Tibial nerve (tissue), 4 donors: ENCODE measurements at regions not wholly inside any gene's neighbourhood (a gene's known extent, or its start where the extent isn't known, plus 50 kb on each side); places are given as distances from the start of the nearest gene placed in this dataset.

Experiments used
- DNase-seq, 2 donors: peaks; one replicate each; pipeline ENCODE4 v3.0.0-alpha.2; 2019; ENCODE audit warnings: low spot score in 2 of 2
- H3K27ac ChIP-seq, 4 donors: fragments of 200-600 bp; sonication (generic) in 3 of 4; one replicate each; pipeline ENCODE4 v1.5.1; 2017 to 2019; ENCODE audit warnings: mild to moderate bottlenecking in 1 of 4
- H3K27me3 ChIP-seq, 2 donors: fragments of 200-600 bp; sonication (generic) in 1 of 2; one replicate each; pipeline versions ENCODE4 v1.5.1 to v1.6.0; 2017 to 2019
- H3K36me3 ChIP-seq, 3 donors: fragments of 200-600 bp; sonication (generic); one replicate each; pipeline ENCODE4 v1.5.1; 2018 to 2019
- H3K4me1 ChIP-seq, 4 donors: fragments of 200-600 bp; sonication (generic) in 3 of 4; one replicate each; pipeline ENCODE4 v1.5.1; 2017 to 2019
- H3K4me3 ChIP-seq, 4 donors: fragments of 200-600 bp; sonication (generic) in 3 of 4; one replicate each; pipeline ENCODE4 v1.5.1; 2017 to 2019; ENCODE audit warnings: mild to moderate bottlenecking in 1 of 4, moderate library complexity in 1 of 4
- H3K9me3 ChIP-seq, 4 donors: fragments of 200-600 bp; sonication (generic) in 3 of 4; one replicate each; pipeline ENCODE4 v1.5.1; 2017 to 2019
- CTCF ChIP-seq, 5 experiments: fragments of 200-600 bp in 3 of 5; fragments of 450-650 bp in 2 of 5; sonication (generic) in 3 of 5; IDR thresholded peaks; one replicate each; pipeline ENCODE4 v1.5.1; 2016 to 2019; ENCODE audit warnings: antibody characterized with exemption in 5 of 5, mild to moderate bottlenecking in 3 of 5, moderate library complexity in 2 of 5
- EP300 ChIP-seq, 2 donors: sonication (generic); formaldehyde crosslinking; IDR thresholded peaks; one replicate each; pipeline ENCODE4 v1.6.1; 2017; ENCODE audit warnings: antibody characterized with exemption in 2 of 2, mild to moderate bottlenecking in 1 of 2
- POLR2A ChIP-seq, 2 donors: fragments of 450-650 bp; IDR thresholded peaks; one replicate each; pipeline ENCODE4 v1.6.1; 2017; ENCODE audit warnings: antibody characterized with exemption in 2 of 2, mild to moderate bottlenecking in 2 of 2, moderate library complexity in 2 of 2
- WGBS, 2 donors: methylation state at CpG; one replicate each; pipeline ENCODE4 v1.1.5; 2018; 5-methylcytosine and 5-hydroxymethylcytosine counted together

GRCh38 chr1:65687428-65688214, 105.1 kb upstream of the PDE4B start:
- H3K9me3 ChIP-seq: no peaks in the 10 kb centered on the region
- peak in 1 of 2 donors; percentile 64 for TF ChIP-seq EP300 (IDR thresholded peaks at IDR 0.05)
- TF ChIP-seq CTCF (IDR thresholded peaks at IDR 0.05): peak; percentile 90 to 93 (median 93)
- no peak for TF ChIP-seq POLR2A (IDR thresholded peaks at IDR 0.05)
- no peaks in the 10 kb centered on the region for H3K27me3 ChIP-seq
- peaks cover 0 to 30% (median 5%) of the 10 kb centered on the region in 4 donors for H3K4me1 ChIP-seq
- H3K27ac ChIP-seq: no peak overlapping the region
- no peak overlapping the region for H3K4me3 ChIP-seq
- 13 to 16% methylated on average over 8 of the region's 8 CpGs for WGBS, 2 donors
- DNase-seq: peak; percentile 84 to 98
- H3K36me3 ChIP-seq: no peaks in the 10 kb centered on the region

- Histone ChIP-seq H3K36me3 (no peaks in the 10 kb centered on the region), H3K4me1 (peaks cover 0 to 30% (median 5%) of the 10 kb centered on the region in 4 donors), H3K9me3 (no peaks in the 10 kb centered on the region), H3K27ac (no peak overlapping the region), H3K4me3 (no peak overlapping the region), H3K27me3 (no peaks in the 10 kb centered on the region)
- TF ChIP-seq CTCF (IDR thresholded peaks at IDR 0.05): no peak
- no peak for TF ChIP-seq POLR2A (IDR thresholded peaks at IDR 0.05)
- no peak for TF ChIP-seq EP300 (IDR thresholded peaks at IDR 0.05)
- WGBS, 2 donors: 78 to 92% methylated on average over 4 of the region's 4 CpGs
- DNase-seq: no peak
Measured at GRCh38 chr1:65688215-65688566, 104.5 kb upstream of the PDE4B start.

- no peaks in the 10 kb centered on the region for H3K27me3 ChIP-seq
- H3K27ac ChIP-seq: no peak overlapping the region
- TF ChIP-seq CTCF (IDR thresholded peaks at IDR 0.05) (no peak), POLR2A (IDR thresholded peaks at IDR 0.05) (no peak), EP300 (IDR thresholded peaks at IDR 0.05) (no peak)
- H3K9me3 ChIP-seq: no peaks in the 10 kb centered on the region
- no peak for DNase-seq
- no peak overlapping the region for H3K4me3 ChIP-seq
- peaks cover 0 to 30% (median 5%) of the 10 kb centered on the region in 4 donors for H3K4me1 ChIP-seq
- H3K36me3 ChIP-seq: no peaks in the 10 kb centered on the region
- 81 to 84% methylated on average over 3 of the region's 3 CpGs for WGBS, 2 donors
Measured at GRCh38 chr1:65688848-65689247, 103.8 kb upstream of the PDE4B start.

GRCh38 chr1:65691152-65691900, 101.4 kb upstream of the PDE4B start:
- no peak for DNase-seq
- H3K27ac ChIP-seq: peak overlapping the region in 3 of 4 donors; percentile 18 to 57 (median 41)
- no peaks in the 10 kb centered on the region for H3K36me3 ChIP-seq
- WGBS, 2 donors: 56 to 58% methylated on average over 6 of the region's 6 CpGs
- H3K4me1 ChIP-seq: peaks cover 0 to 30% (median 5%) of the 10 kb centered on the region in 4 donors
- H3K27me3 ChIP-seq: no peaks in the 10 kb centered on the region
- TF ChIP-seq EP300 (IDR thresholded peaks at IDR 0.05) (no peak), CTCF (IDR thresholded peaks at IDR 0.05) (no peak), POLR2A (IDR thresholded peaks at IDR 0.05) (no peak)
- no peak overlapping the region for H3K4me3 ChIP-seq
- H3K9me3 ChIP-seq: no peaks in the 10 kb centered on the region

GRCh38 chr1:65691972-65692371, 100.7 kb upstream of the PDE4B start:
- H3K27ac ChIP-seq: peak overlapping the region in 2 of 4 donors; percentile 41 to 57
- no peak for DNase-seq
- 50 to 53% methylated on average over 3 of the region's 3 CpGs for WGBS, 2 donors
- TF ChIP-seq POLR2A (IDR thresholded peaks at IDR 0.05) (no peak), EP300 (IDR thresholded peaks at IDR 0.05) (peak in 1 of 2 donors; percentile 37)
- H3K9me3 ChIP-seq: no peaks in the 10 kb centered on the region
- no peak overlapping the region for H3K4me3 ChIP-seq
- H3K4me1 ChIP-seq: peaks cover 0 to 30% (median 5%) of the 10 kb centered on the region in 4 donors
- no peaks in the 10 kb centered on the region for H3K27me3 ChIP-seq
- H3K36me3 ChIP-seq: no peaks in the 10 kb centered on the region
